Panc1 (cell line): ENCODE measurements at regions not wholly inside any gene's neighbourhood (a gene's known extent, or its start where the extent isn't known, plus 50 kb on each side); places are given as distances from the start of the nearest gene placed in this dataset.

Experiments
- CTCF ChIP-seq: fragments of 450-650 bp; IDR thresholded peaks from 2 replicates; pipeline ENCODE4 v1.5.1; 2017; ENCODE audit warnings: mild to moderate bottlenecking
- POLR2AphosphoS5 ChIP-seq: IDR thresholded peaks from 2 replicates; pipeline ENCODE4 v1.6.1; 2012; ENCODE audit warnings: mild to moderate bottlenecking, low read depth, low read length, moderate library complexity
- REST ChIP-seq, 2 experiments: IDR thresholded peaks; 2 replicates each; pipeline ENCODE4 v1.6.1; 2011 to 2012; ENCODE audit warnings: low read depth in 2 of 2, control low read depth in 1 of 2, low read length in 1 of 2, mild to moderate bottlenecking in 1 of 2, moderate library complexity in 1 of 2; ENCODE audit not compliant: insufficient read depth in 1 of 2

GRCh38 chr3:161866176-161866575 lies 369.6 kb downstream of the OTOL1 start:
- TF ChIP-seq CTCF (no peak), POLR2AphosphoS5 (no peak), REST (IDR thresholded peaks at IDR 0.05; ENCODE audit: insufficient read depth in 1 of 2, low read depth in 2 of 2, low read length in 1 of 2) (no peak)
